ENCODE measurements at regions not wholly inside any gene's neighbourhood (a gene's known extent, or its start where the extent isn't known, plus 50 kb on each side); places are given as distances from the start of the nearest gene placed in this dataset.
"Not testable (repeated sequence)": the region's sequence is repeated elsewhere in the genome, so short reads cannot be mapped to it uniquely, and the experiment has no call there.

GRCh38 chr14:106477600-106477999 lies 951.2 kb downstream of the TMEM121 start:
- TF ChIP-seq, protein P1, sequence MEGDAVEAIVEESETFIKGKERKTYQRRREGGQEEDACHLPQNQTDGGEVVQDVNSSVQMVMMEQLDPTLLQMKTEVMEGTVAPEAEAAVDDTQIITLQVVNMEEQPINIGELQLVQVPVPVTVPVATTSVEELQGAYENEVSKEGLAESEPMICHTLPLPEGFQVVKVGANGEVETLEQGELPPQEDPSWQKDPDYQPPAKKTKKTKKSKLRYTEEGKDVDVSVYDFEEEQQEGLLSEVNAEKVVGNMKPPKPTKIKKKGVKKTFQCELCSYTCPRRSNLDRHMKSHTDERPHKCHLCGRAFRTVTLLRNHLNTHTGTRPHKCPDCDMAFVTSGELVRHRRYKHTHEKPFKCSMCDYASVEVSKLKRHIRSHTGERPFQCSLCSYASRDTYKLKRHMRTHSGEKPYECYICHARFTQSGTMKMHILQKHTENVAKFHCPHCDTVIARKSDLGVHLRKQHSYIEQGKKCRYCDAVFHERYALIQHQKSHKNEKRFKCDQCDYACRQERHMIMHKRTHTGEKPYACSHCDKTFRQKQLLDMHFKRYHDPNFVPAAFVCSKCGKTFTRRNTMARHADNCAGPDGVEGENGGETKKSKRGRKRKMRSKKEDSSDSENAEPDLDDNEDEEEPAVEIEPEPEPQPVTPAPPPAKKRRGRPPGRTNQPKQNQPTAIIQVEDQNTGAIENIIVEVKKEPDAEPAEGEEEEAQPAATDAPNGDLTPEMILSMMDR (IDR thresholded peaks at IDR 0.05): not testable (repeated sequence)
- TF ChIP-seq POLR2A (IDR thresholded peaks at IDR 0.05): not testable (repeated sequence)

Measured in heart left ventricle (tissue), 13 donors.